ENCODE measurements at regions not wholly inside any gene's neighbourhood (a gene's known extent, or its start where the extent isn't known, plus 50 kb on each side); places are given as distances from the start of the nearest gene placed in this dataset.

DNA sequence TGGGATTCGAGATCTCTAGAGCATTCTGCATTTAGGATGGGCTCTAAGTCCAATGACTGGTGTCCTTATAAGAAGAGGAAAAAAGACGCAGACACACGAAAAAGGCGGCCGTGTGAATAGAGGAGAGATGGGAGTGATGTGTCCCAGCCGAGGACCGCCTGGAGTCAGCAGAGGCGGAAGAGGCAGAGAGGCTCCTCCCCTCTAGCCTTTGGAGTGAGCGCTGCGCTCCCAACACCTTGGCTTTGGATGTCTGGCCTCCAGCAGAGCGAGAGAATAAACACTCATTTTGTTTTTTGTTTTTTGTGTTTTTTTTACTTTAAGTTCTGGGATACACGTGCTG, 83.0 kb upstream of the RTL6 start:
- Mint-ChIP-seq H3K27ac (no peak overlapping the region), H3K27me3 (peaks cover 7% of the 10 kb centered on the region), H3K36me3 (ENCODE audit: low read depth) (no peaks in the 10 kb centered on the region), H3K9me3 (no peaks in the 10 kb centered on the region), H3K4me3 (no peak overlapping the region), H3K4me1 (no peaks in the 10 kb centered on the region)
- no peak for DNase-seq
- POLR2A ChIA-PET = no interaction called here
- CTCF ChIA-PET = interaction anchor here (0.7 kb wide), 1 partner anchor 206 kb away, joined by 3 read pairs; no protein-coding TSS in a partner anchor

DNA sequence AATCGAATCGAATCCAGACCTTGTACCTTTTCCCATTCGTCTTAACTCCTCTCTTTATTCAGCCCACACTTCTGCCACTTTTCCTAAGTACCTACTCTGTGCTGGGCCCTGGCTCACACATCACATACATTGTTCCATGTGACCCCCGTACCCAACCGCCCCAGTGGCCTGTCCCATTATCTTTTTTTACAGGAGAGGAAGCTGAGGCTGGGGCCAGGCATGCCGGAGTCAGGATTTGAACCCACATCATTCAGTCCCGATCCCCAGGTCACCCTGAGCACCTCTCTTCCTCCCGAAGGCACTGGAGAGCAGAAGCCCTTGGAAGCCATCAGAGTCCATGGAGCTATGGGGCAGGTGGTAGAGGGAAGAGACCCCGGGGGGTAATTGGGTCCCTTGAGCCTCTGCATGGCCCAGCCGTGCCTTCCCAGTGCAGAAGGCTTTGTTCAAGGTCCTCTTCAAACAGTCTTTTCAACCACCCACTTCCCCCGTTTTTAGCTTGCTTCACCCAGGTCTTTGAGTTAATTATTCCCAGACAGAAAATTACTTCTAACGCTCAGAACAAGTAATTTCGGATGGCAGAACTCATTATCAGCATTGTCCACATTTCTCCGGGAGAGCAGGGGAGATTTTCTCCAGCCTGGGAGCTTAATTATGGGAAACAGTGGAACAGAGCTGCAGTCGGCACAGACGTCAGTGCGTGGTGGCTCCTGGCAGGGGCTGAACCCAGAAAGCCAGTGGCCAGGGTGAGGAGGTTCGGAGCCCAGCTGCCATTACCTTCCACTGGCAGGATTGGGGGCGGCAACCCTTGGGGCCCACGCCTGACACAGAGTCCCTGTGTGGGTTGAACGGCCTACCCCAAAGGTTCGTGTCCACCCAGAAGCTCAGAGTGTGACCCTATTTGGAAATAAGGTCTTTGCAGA, 82.4 kb upstream of the RTL6 start:
- Mint-ChIP-seq H3K36me3 (ENCODE audit: low read depth) (no peaks in the 10 kb centered on the region), H3K4me3 (no peak overlapping the region), H3K4me1 (no peaks in the 10 kb centered on the region), H3K27me3 (peaks cover 2% of the 10 kb centered on the region), H3K27ac (no peak overlapping the region), H3K9me3 (no peaks in the 10 kb centered on the region)
- ChIA-PET CTCF (interaction anchor here (0.7 kb wide), 1 partner anchor 205 kb away, joined by 3 read pairs; no protein-coding TSS in a partner anchor), POLR2A (no interaction called here)
- no peak for DNase-seq

DNA sequence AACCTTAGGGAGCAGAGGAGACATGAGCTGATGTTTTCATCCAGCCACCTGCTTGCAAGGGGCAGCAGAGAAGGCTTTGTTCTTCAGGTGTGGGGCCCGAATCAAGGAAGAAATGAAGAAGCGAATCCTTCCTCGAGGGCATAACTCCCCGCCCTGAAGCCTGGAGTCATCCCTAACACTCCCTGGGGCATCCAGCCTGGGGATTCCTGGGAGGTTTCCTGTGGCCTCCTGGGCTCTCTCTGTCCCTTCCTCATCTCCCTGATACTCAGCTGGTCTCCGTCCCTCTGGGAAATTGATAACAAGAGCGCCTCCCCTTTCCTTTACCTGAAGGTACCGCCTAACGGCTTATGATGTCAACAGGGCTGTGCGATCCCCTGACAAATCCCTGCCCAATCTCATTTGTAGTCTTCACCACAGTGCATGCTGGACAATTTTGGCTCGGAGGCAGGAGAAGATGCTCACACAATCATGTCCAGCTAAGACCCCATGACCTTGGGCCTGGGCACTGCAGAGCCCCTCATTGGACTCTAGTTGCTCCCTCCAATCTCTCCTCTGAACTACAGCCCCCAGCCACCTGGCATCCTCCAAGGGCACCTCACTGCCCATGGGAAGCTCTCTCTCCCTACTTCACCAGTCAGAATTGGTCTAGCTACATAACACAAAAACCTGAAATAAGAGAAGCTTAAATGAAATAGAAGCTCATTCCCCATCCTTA, 80.6 kb upstream of the RTL6 start:
- Mint-ChIP-seq H3K27me3 (no peaks in the 10 kb centered on the region), H3K4me3 (no peak overlapping the region), H3K9me3 (no peaks in the 10 kb centered on the region), H3K27ac (no peak overlapping the region), H3K36me3 (ENCODE audit: low read depth) (no peaks in the 10 kb centered on the region), H3K4me1 (no peaks in the 10 kb centered on the region)
- no peak for DNase-seq
- ChIA-PET CTCF (interaction anchor here (0.6 to 1.7 kb wide), 4 partner anchors 9 to 211 kb away, joined by 3 to 5 read pairs (median 4); no protein-coding TSS in a partner anchor), POLR2A (no interaction called here)

GRCh38 chr22:44578110-44578457, 80.1 kb upstream of the RTL6 start:
- Mint-ChIP-seq H3K36me3 (ENCODE audit: low read depth) (no peaks in the 10 kb centered on the region), H3K27ac (no peak overlapping the region), H3K27me3 (no peaks in the 10 kb centered on the region), H3K4me1 (no peaks in the 10 kb centered on the region), H3K4me3 (no peak overlapping the region), H3K9me3 (no peaks in the 10 kb centered on the region)
- CTCF ChIA-PET = interaction anchor here (1.7 kb wide), 1 partner anchor 8 kb away, joined by 5 read pairs; no protein-coding TSS in a partner anchor
- POLR2A ChIA-PET = no interaction called here
- DNase-seq = no peak

GRCh38 chr22:44577391-44578109, 79.5 kb upstream of the RTL6 start:
- Mint-ChIP-seq H3K36me3 (ENCODE audit: low read depth) (no peaks in the 10 kb centered on the region), H3K27ac (no peak overlapping the region), H3K4me1 (no peaks in the 10 kb centered on the region), H3K4me3 (no peak overlapping the region), H3K27me3 (no peaks in the 10 kb centered on the region), H3K9me3 (no peaks in the 10 kb centered on the region)
- CTCF ChIA-PET = no interaction called here
- POLR2A ChIA-PET = no interaction called here
- DNase-seq = no peak

DNA sequence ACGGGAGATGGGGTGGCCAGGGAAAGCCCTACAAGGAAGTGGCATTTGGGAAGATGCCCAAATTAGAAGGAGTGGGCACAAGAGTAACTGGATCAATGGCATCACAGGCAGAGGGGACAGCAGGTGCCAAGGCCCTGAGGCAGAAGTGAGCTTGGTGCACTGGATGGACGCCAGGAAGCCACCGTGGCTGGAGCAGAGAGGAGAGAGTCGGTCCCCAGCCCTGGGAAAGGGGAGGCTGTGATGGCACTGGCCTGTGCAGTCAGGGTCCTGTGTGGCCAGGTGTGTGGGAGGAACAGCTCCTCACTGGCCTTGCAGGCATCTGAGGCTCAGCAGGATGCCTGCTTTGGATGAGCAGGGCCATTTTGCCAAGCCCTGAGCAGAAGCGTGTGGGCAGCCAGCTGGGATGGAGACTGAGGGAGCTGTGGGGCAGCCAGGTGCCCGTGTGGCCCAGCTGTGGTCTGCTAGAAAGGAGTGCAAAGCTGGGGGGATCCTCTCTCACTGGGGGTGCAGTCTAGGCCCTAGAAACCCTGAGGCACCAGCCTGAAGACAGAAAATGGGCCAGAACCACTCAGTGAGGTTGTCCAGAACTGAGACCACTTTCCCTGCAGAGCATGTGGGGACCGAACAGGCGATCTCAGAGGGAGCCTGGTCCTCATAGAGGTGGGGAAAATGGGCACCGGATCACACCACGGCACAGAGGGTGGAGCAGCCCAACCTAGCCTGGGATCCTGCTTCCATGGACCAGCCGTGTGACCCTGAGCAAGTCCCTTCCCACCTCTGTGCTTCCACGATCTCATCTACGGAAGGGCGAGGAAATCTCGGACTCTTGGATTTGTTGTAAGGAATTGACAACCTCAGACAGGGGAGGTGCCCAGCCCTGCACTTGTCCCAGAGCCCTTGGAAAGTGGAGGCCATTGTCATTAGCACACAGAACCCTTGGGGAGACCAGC, 78.6 kb upstream of the RTL6 start:
- POLR2A ChIA-PET = no interaction called here
- CTCF ChIA-PET = no interaction called here
- H3K4me3 Mint-ChIP-seq = no peak overlapping the region
- no peaks in the 10 kb centered on the region for H3K27me3 Mint-ChIP-seq
- H3K9me3 Mint-ChIP-seq = no peaks in the 10 kb centered on the region
- H3K4me1 Mint-ChIP-seq = no peaks in the 10 kb centered on the region
- no peak overlapping the region for H3K27ac Mint-ChIP-seq
- H3K36me3 Mint-ChIP-seq (ENCODE audit: low read depth) = no peaks in the 10 kb centered on the region
- no peak for DNase-seq

DNA sequence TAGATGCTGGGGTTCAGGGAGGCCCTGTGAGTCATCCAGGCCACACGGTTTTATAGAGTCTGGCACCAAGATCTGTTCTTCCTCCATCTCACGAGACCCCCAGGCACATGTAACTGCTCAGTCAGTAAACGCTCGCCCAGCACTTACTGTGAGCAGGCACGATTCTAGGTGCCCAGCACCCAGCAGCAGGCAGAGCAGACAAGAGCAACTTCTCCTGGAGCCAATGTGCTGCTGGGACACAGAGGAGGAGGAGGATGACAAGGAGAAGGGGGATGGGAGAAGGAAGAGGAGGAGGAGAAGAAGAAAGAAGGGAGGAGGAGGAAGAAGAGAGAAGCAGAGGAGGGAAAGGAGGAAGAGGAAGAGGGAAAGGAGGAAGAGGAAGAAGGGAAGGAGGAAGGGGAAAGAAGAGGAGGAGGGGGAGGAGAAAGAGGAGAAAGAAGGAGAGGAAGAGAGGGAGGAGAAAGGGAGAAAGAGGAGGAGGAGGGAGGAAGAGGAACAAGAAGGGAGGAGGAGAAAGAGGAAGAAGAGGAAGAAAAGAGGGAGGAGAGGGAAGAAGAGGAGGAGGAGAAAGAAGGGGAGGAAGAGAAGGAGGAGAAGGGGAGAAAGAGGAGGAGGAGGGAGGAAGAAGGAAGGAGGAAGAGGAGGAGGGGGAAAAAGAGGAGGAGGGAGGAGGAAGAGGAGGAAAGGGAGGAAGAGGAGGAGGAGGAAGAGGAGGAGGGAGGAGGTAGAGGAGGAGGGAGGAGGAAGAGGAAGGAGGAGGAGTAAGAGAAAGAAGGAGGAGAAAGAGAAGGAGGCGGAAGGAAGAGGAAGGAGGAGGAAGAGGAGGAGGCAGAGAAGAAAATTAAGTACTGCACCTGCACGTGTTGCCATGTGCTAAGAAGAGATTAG, 77.6 kb upstream of the RTL6 start:
- no peaks in the 10 kb centered on the region for H3K4me1 Mint-ChIP-seq
- H3K27ac Mint-ChIP-seq = no peak overlapping the region

GRCh38 chr22:44574640-44575380, 76.8 kb upstream of the RTL6 start:
- H3K4me1 Mint-ChIP-seq = no peaks in the 10 kb centered on the region
- no peak for DNase-seq
- CTCF ChIA-PET = no interaction called here

More for the DNA sequence above, 77.6 kb upstream of the RTL6 start:
- ChIA-PET POLR2A (no interaction called here), CTCF (no interaction called here)
- no peak overlapping the region for H3K4me3 Mint-ChIP-seq
- no peak for DNase-seq
- H3K27me3 Mint-ChIP-seq = no peaks in the 10 kb centered on the region
- no peaks in the 10 kb centered on the region for H3K9me3 Mint-ChIP-seq
- no peaks in the 10 kb centered on the region for H3K36me3 Mint-ChIP-seq (ENCODE audit: low read depth)

DNA sequence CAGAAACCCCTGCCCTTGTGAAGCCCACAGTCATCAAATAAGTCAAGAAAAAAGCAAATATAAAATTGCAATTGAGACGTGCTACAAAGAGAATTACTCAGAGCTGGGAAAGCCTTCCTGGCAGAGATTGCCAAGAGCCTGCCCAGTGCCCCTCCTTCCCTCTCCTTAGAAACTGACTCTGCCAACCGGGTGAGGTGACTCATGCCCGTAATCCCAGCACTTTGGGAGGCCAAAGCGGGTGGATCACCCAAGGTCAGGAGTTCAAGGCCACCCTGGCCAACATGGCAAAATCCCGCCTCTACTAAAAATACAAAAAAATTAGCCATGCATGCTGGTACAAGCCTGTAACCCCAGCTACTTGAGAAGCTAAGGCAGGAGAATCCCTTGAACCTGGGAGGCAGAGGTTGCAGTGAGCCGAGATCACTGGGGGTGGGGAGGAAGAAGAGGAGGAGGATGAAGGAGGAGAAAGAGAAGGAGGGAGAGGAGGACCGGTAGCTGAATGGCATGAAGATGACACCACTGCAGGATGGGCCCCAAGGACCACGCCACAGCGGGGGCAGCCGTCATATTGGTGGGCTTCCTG, 76.1 kb upstream of the RTL6 start:
- Mint-ChIP-seq H3K4me1 (no peaks in the 10 kb centered on the region), H3K27ac (no peak overlapping the region), H3K27me3 (no peaks in the 10 kb centered on the region), H3K36me3 (ENCODE audit: low read depth) (no peaks in the 10 kb centered on the region), H3K9me3 (no peaks in the 10 kb centered on the region), H3K4me3 (no peak overlapping the region)
- ChIA-PET CTCF (no interaction called here), POLR2A (no interaction called here)
- no peak for DNase-seq

More at GRCh38 chr22:44574640-44575380, 76.8 kb upstream of the RTL6 start:
- Mint-ChIP-seq H3K27me3 (no peaks in the 10 kb centered on the region), H3K9me3 (no peaks in the 10 kb centered on the region), H3K36me3 (ENCODE audit: low read depth) (no peaks in the 10 kb centered on the region), H3K27ac (no peak overlapping the region), H3K4me3 (no peak overlapping the region)
- POLR2A ChIA-PET = no interaction called here

GRCh38 chr22:44573451-44573850, 75.4 kb upstream of the RTL6 start:
- CTCF ChIA-PET = no interaction called here
- H3K27ac Mint-ChIP-seq = no peak overlapping the region
- H3K36me3 Mint-ChIP-seq (ENCODE audit: low read depth) = no peaks in the 10 kb centered on the region
- DNase-seq = no peak
- H3K4me1 Mint-ChIP-seq = no peaks in the 10 kb centered on the region
- no peaks in the 10 kb centered on the region for H3K9me3 Mint-ChIP-seq
- H3K4me3 Mint-ChIP-seq = no peak overlapping the region
- POLR2A ChIA-PET = no interaction called here
- H3K27me3 Mint-ChIP-seq = no peaks in the 10 kb centered on the region
